HUES64 (cell line): ENCODE measurements at regions not wholly inside any gene's neighbourhood (a gene's known extent, or its start where the extent isn't known, plus 50 kb on each side); places are given as distances from the start of the nearest gene placed in this dataset.

Experiments used
- H3K27ac ChIP-seq: 2 replicates; pipeline ENCODE4 v1.7.0; 2013; ENCODE audit warnings: low read depth, low read length, inconsistent platforms
- H3K27me3 ChIP-seq: 2 replicates; pipeline ENCODE4 v1.6.1; 2013; ENCODE audit warnings: mild to moderate bottlenecking, low read length; ENCODE audit not compliant: insufficient read depth
- H3K36me3 ChIP-seq: 2 replicates; pipeline ENCODE4 v1.6.1; 2013; ENCODE audit warnings: mild to moderate bottlenecking, low read length; ENCODE audit not compliant: insufficient read depth
- H3K4me1 ChIP-seq: 2 replicates; pipeline ENCODE4 v1.6.1; 2013; ENCODE audit warnings: mild to moderate bottlenecking, low read length, moderate library complexity; ENCODE audit not compliant: insufficient read depth
- H3K4me3 ChIP-seq: 2 replicates; pipeline ENCODE4 v1.5.1; 2013; ENCODE audit warnings: mild to moderate bottlenecking, low read length, moderate library complexity
- H3K9ac ChIP-seq: 2 replicates; pipeline ENCODE4 v1.6.1; 2013; ENCODE audit warnings: mild to moderate bottlenecking, low read depth, low read length
- H3K9me3 ChIP-seq: 2 replicates; pipeline ENCODE4 v1.6.1; 2013; ENCODE audit warnings: low read depth, low read length; ENCODE audit not compliant: insufficient read depth
- WGBS: fragments of 150-250, 120-280 bp; methylation state at CpG from one replicate; pipeline ENCODE4 v1.1.7; 2013; ENCODE audit warnings: missing lambda C conversion rate; 5-methylcytosine and 5-hydroxymethylcytosine counted together

GRCh38 chr15:62446984-62447383, 281.9 kb upstream of the C2CD4B start:
- Histone ChIP-seq H3K4me1 (peaks cover 17% of the 10 kb centered on the region), H3K27ac (no peak overlapping the region), H3K9me3 (no peaks in the 10 kb centered on the region), H3K36me3 (no peaks in the 10 kb centered on the region), H3K27me3 (no peaks in the 10 kb centered on the region), H3K9ac (no peak overlapping the region), H3K4me3 (no peak overlapping the region)
- WGBS = 70% methylated on average over 4 of the region's 5 CpGs

- Histone ChIP-seq H3K36me3 (no peaks in the 10 kb centered on the region), H3K27me3 (no peaks in the 10 kb centered on the region), H3K27ac (no peak overlapping the region), H3K4me1 (peaks cover 24% of the 10 kb centered on the region), H3K9me3 (no peaks in the 10 kb centered on the region), H3K4me3 (no peak overlapping the region), H3K9ac (no peak overlapping the region)
- 92% methylated on average over 7 of the region's 7 CpGs for WGBS
Measured at GRCh38 chr15:62447742-62448141, 282.7 kb upstream of the C2CD4B start.

- no peak overlapping the region for H3K27ac ChIP-seq
- H3K27me3 ChIP-seq = no peaks in the 10 kb centered on the region
- no peaks in the 10 kb centered on the region for H3K9me3 ChIP-seq
- H3K36me3 ChIP-seq = no peaks in the 10 kb centered on the region
- peaks cover 30% of the 10 kb centered on the region for H3K4me1 ChIP-seq
- no peak overlapping the region for H3K4me3 ChIP-seq
- WGBS = 94% methylated on average over 1 of the region's 1 CpG
- no peak overlapping the region for H3K9ac ChIP-seq
Measured at GRCh38 chr15:62449638-62450037, 284.6 kb upstream of the C2CD4B start.

- H3K27ac ChIP-seq = no peak overlapping the region
- no peaks in the 10 kb centered on the region for H3K9me3 ChIP-seq
- H3K9ac ChIP-seq = no peak overlapping the region
- H3K36me3 ChIP-seq = no peaks in the 10 kb centered on the region
- H3K4me1 ChIP-seq = peaks cover 31% of the 10 kb centered on the region
- no peak overlapping the region for H3K4me3 ChIP-seq
- WGBS = 94% methylated on average over 9 of the region's 10 CpGs
- H3K27me3 ChIP-seq = no peaks in the 10 kb centered on the region
Measured at GRCh38 chr15:62450061-62450460, 285.0 kb upstream of the C2CD4B start.

GRCh38 chr15:62452026-62452425, 286.9 kb upstream of the C2CD4B start:
- Histone ChIP-seq H3K9me3 (no peaks in the 10 kb centered on the region), H3K4me1 (peaks cover 37% of the 10 kb centered on the region), H3K36me3 (no peaks in the 10 kb centered on the region), H3K4me3 (no peak overlapping the region), H3K9ac (no peak overlapping the region), H3K27me3 (no peaks in the 10 kb centered on the region), H3K27ac (no peak overlapping the region)
- 42% methylated on average over 7 of the region's 9 CpGs for WGBS

- Histone ChIP-seq H3K4me3 (no peak overlapping the region), H3K27ac (no peak overlapping the region), H3K4me1 (peaks cover 44% of the 10 kb centered on the region), H3K27me3 (no peaks in the 10 kb centered on the region), H3K9ac (no peak overlapping the region), H3K9me3 (no peaks in the 10 kb centered on the region), H3K36me3 (no peaks in the 10 kb centered on the region)
- 70% methylated on average over 4 of the region's 4 CpGs for WGBS
Measured at GRCh38 chr15:62452667-62453066, 287.6 kb upstream of the C2CD4B start.

- Histone ChIP-seq H3K9ac (no peak overlapping the region), H3K36me3 (no peaks in the 10 kb centered on the region), H3K27ac (no peak overlapping the region), H3K9me3 (no peaks in the 10 kb centered on the region), H3K4me1 (peaks cover 39% of the 10 kb centered on the region), H3K4me3 (no peak overlapping the region), H3K27me3 (no peaks in the 10 kb centered on the region)
- WGBS = 93% methylated on average over 3 of the region's 3 CpGs
Measured at GRCh38 chr15:62453375-62453774, 288.3 kb upstream of the C2CD4B start.

GRCh38 chr15:62453981-62454380, 288.9 kb upstream of the C2CD4B start:
- no peak overlapping the region for H3K27ac ChIP-seq
- no peak overlapping the region for H3K4me3 ChIP-seq
- H3K36me3 ChIP-seq = no peaks in the 10 kb centered on the region
- no peaks in the 10 kb centered on the region for H3K27me3 ChIP-seq
- no peaks in the 10 kb centered on the region for H3K9me3 ChIP-seq
- H3K4me1 ChIP-seq = peaks cover 38% of the 10 kb centered on the region
- WGBS = 89% methylated on average over 5 of the region's 5 CpGs
- H3K9ac ChIP-seq = no peak overlapping the region

- peaks cover 39% of the 10 kb centered on the region for H3K4me1 ChIP-seq
- H3K9me3 ChIP-seq = no peaks in the 10 kb centered on the region
- no peak overlapping the region for H3K27ac ChIP-seq
- H3K36me3 ChIP-seq = no peaks in the 10 kb centered on the region
- H3K4me3 ChIP-seq = no peak overlapping the region
- H3K9ac ChIP-seq = no peak overlapping the region
- no peaks in the 10 kb centered on the region for H3K27me3 ChIP-seq
- 86% methylated on average over 4 of the region's 6 CpGs for WGBS
Measured at GRCh38 chr15:62454567-62455172, 289.6 kb upstream of the C2CD4B start.

- WGBS = 90% methylated on average over 11 of the region's 12 CpGs
- Histone ChIP-seq H3K27ac (no peak overlapping the region), H3K36me3 (no peaks in the 10 kb centered on the region), H3K9ac (no peak overlapping the region), H3K9me3 (no peaks in the 10 kb centered on the region), H3K4me1 (peaks cover 41% of the 10 kb centered on the region), H3K27me3 (no peaks in the 10 kb centered on the region), H3K4me3 (no peak overlapping the region)
Measured at GRCh38 chr15:62455441-62455921, 290.4 kb upstream of the C2CD4B start.

- Histone ChIP-seq H3K36me3 (no peaks in the 10 kb centered on the region), H3K4me1 (peaks cover 41% of the 10 kb centered on the region), H3K27ac (no peak overlapping the region; the same call in 1 of the 2 replicates), H3K27me3 (no peaks in the 10 kb centered on the region), H3K9ac (no peak overlapping the region), H3K9me3 (no peaks in the 10 kb centered on the region), H3K4me3 (no peak overlapping the region)
- 84% methylated on average over 11 of the region's 11 CpGs for WGBS
Measured at GRCh38 chr15:62456011-62456920, 291.2 kb upstream of the C2CD4B start.
